22Rv1 (cell line): ENCODE measurements at regions not wholly inside any gene's neighbourhood (a gene's known extent, or its start where the extent isn't known, plus 50 kb on each side); places are given as distances from the start of the nearest gene placed in this dataset.

Experiments used
- CTCF ChIP-seq: fragments of 450-650 bp; IDR thresholded peaks from 2 replicates; pipeline ENCODE4 v1.5.1; 2017; ENCODE audit warnings: mild to moderate bottlenecking
- ZFX ChIP-seq: fragments of 450-650 bp; IDR thresholded peaks from 2 replicates; pipeline ENCODE4 v1.6.1; 2017; ENCODE audit warnings: antibody characterized with exemption, borderline replicate concordance

DNA sequence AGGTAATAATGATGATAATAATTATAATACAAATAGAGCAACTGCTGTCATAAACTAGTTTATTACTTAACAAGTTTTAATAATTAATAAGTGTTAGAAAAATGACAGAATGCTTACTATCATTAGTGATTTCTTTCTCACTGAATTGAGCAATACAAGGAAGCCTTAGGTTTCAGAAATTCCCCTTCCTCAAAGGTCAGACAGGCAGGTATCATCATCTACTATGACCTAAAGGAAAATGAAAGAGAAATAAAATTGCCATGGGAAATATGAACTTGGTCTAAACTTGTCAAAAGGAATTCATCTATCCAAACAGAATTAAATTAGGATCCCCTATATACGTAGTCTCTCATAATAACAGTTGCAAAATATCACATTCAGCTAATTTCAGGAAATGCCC is 56.3 kb upstream of the SLC7A11 start:
- TF ChIP-seq CTCF (no peak), ZFX (no peak)
